K562 (cell line): ENCODE measurements at regions not wholly inside any gene's neighbourhood (a gene's known extent, or its start where the extent isn't known, plus 50 kb on each side); places are given as distances from the start of the nearest gene placed in this dataset.

ENCODE experiments used
- ATAC-seq: fragments of 200-7000 bp; cut with Tn5 transposase; 3 replicates; pipeline ENCODE4 v1.9.1; 2020; ENCODE audit warnings: moderate library complexity
- BruUV-seq: library from RNA; stranded (reverse); fragments of 400-500 nt; replicated peaks from 2 replicates; lab custom pipeline; 2021; lab: Mats Ljungman, UMichigan
- CTCF ChIA-PET: fragments of 300-600 bp; formaldehyde crosslinking; extraction: SDS; loops from one replicate; lab custom pipeline; 2021; ENCODE audit warnings: low intra/inter-chr PET ratio; lab: Yijun Ruan, JAX
- POLR2A ChIA-PET: fragments of 300-600, 350-650 bp; sonication (Branson Sonifier 250); formaldehyde crosslinking; extraction: SDS; loops from one replicate; lab custom pipeline; 2021; ENCODE audit warnings: antibody characterized with exemption, inconsistent platforms; lab: Yijun Ruan, JAX
- DNase-seq, 4 experiments: peaks; one replicate each; pipeline versions ENCODE4 v3.0.0 to v3.0.0-alpha.2; 2011 to 2018; ENCODE audit warnings: low spot score in 3 of 4, mixed read lengths in 3 of 4; ENCODE audit errors: extremely low read depth in 1 of 4
- FAIRE-seq: peaks from 2 replicates; lab custom pipeline; 2011; peaks lifted over from hg19 to GRCh38; lab: Jason Lieb, UNC
- H2AFZ ChIP-seq: 2 replicates; pipeline ENCODE4 v1.6.0; 2011; ENCODE audit warnings: low read depth, low read length, control low read depth, inconsistent platforms
- H3K27ac ChIP-seq: fragments of 200-600 bp; 3 replicates; pipeline ENCODE4 v1.8.0; 2011; ENCODE audit warnings: low read depth, mild to moderate bottlenecking, control low read depth, inconsistent platforms, low read length, moderate library complexity, mixed read lengths; ENCODE audit errors: extremely low read depth
- H3K27me3 ChIP-seq, 2 experiments: fragments of 300-600 bp in 1 of 2; 2 replicates in 1 of 2; 3 replicates in 1 of 2; pipeline versions ENCODE4 v1.6.0 to v1.8.0; 2011; ENCODE audit warnings: inconsistent platforms in 2 of 2, low read length in 2 of 2, mild to moderate bottlenecking in 1 of 2, mixed read lengths in 1 of 2, moderate library complexity in 1 of 2; ENCODE audit not compliant: control insufficient read depth in 2 of 2, insufficient read depth in 2 of 2
- H3K36me3 ChIP-seq: fragments of 300-600 bp; 3 replicates; pipeline ENCODE4 v1.8.0; 2011; ENCODE audit warnings: mild to moderate bottlenecking, low read length, inconsistent platforms; ENCODE audit not compliant: control insufficient read depth, insufficient read depth
- H3K4me1 ChIP-seq, 2 experiments: fragments of 200-600 bp in 1 of 2; replicated peaks in 1 of 2; 2 replicates in 1 of 2; 3 replicates in 1 of 2; pipeline versions ENCODE4 v1.5.1 to v1.8.0; 2011; ENCODE audit warnings: inconsistent platforms in 2 of 2, low read length in 2 of 2, mild to moderate bottlenecking in 1 of 2, mixed read lengths in 1 of 2, moderate library complexity in 1 of 2; ENCODE audit not compliant: control insufficient read depth in 2 of 2, insufficient read depth in 2 of 2
- H3K4me2 ChIP-seq: 2 replicates; pipeline ENCODE4 v1.6.1; 2011; ENCODE audit warnings: low read length, control low read depth, inconsistent platforms, mixed read lengths; ENCODE audit not compliant: insufficient read depth
- H3K4me3 ChIP-seq: fragments of 200-600 bp; sonication (generic), shearing (Covaris generic); 2 replicates; pipeline ENCODE4 v1.5.1; 2016; ENCODE audit warnings: control low read depth, inconsistent platforms
- H3K79me2 ChIP-seq: fragments of 200-600 bp; 3 replicates; pipeline ENCODE4 v1.8.0; 2011; ENCODE audit warnings: low read length, inconsistent platforms; ENCODE audit not compliant: control insufficient read depth, insufficient read depth
- H3K9ac ChIP-seq, 2 experiments: 2 replicates each; pipeline versions ENCODE4 v1.6.0 to v1.6.1; 2011; ENCODE audit warnings: low read depth in 2 of 2, low read length in 2 of 2, control low read depth in 1 of 2, inconsistent platforms in 1 of 2, mild to moderate bottlenecking in 1 of 2, mixed read lengths in 1 of 2; ENCODE audit not compliant: insufficient read depth in 1 of 2
- H3K9me1 ChIP-seq: one replicate; pipeline ENCODE4 v1.6.0; 2011; ENCODE audit warnings: inconsistent platforms, mild to moderate bottlenecking, low read length, moderate library complexity; ENCODE audit not compliant: control insufficient read depth, insufficient read depth
- H3K9me3 ChIP-seq: replicated peaks from 2 replicates; pipeline ENCODE4 v1.5.1; 2011; ENCODE audit warnings: low read depth, low read length, inconsistent platforms; ENCODE audit not compliant: control insufficient read depth, insufficient read depth
- H4K20me1 ChIP-seq: replicated peaks from 2 replicates; pipeline ENCODE4 v1.6.1; 2011; ENCODE audit warnings: low read length, inconsistent platforms, mixed read lengths; ENCODE audit not compliant: control insufficient read depth, insufficient read depth
- E2F4 ChIP-seq: sonication (generic); formaldehyde crosslinking; IDR thresholded peaks from 2 replicates; pipeline ENCODE4 v1.8.0; 2022; ENCODE audit warnings: mild to moderate bottlenecking, low read depth, missing genetic modification reagents
- ESRRA ChIP-seq: fragments of 450-650 bp; IDR thresholded peaks from 2 replicates; pipeline ENCODE4 v1.6.1; 2014; ENCODE audit warnings: low read depth, mild to moderate bottlenecking, moderate library complexity, borderline replicate concordance
- GATAD2B ChIP-seq: fragments of 450-650 bp; IDR thresholded peaks from 2 replicates; pipeline ENCODE4 v1.6.1; 2017; ENCODE audit warnings: mild to moderate bottlenecking, borderline replicate concordance
- MBD1 ChIP-seq: fragments of 250-450 bp; sonication (Bioruptor Pico); IDR thresholded peaks from 2 replicates; pipeline ENCODE4 v1.8.0; 2022; ENCODE audit warnings: inconsistent platforms
- NEUROD1 ChIP-seq: fragments of 150-350 bp; IDR thresholded peaks from 2 replicates; pipeline ENCODE4 v1.6.1; 2014; ENCODE audit warnings: borderline replicate concordance, low read length, low read depth; ENCODE audit not compliant: partially characterized antibody
- PCBP2 ChIP-seq: fragments of 200-400 bp; formaldehyde crosslinking; IDR thresholded peaks from 2 replicates; pipeline ENCODE4 v1.6.1; 2018; ENCODE audit warnings: low read length, low read depth, mild to moderate bottlenecking, moderate library complexity; ENCODE audit not compliant: poor library complexity, severe bottlenecking
- RBM14 ChIP-seq: fragments of 200-400 bp; formaldehyde crosslinking; IDR thresholded peaks from 2 replicates; pipeline ENCODE4 v1.6.1; 2018; ENCODE audit warnings: low read depth, mild to moderate bottlenecking, low read length, moderate library complexity, borderline replicate concordance; ENCODE audit not compliant: insufficient read depth
- SMARCA4 ChIP-seq: fragments of 450-650 bp; IDR thresholded peaks from 2 replicates; pipeline ENCODE4 v1.6.1; 2016
- ZBTB34 ChIP-seq: fragments of 250-450 bp; sonication (Bioruptor Pico); IDR thresholded peaks from 2 replicates; pipeline ENCODE4 v1.8.0; 2021; ENCODE audit warnings: mild to moderate bottlenecking, moderate library complexity
- ZEB2 ChIP-seq: fragments of 450-650 bp; IDR thresholded peaks from 2 replicates; pipeline ENCODE4 v1.6.1; 2016
- ZFX ChIP-seq: sonication (generic); formaldehyde crosslinking; IDR thresholded peaks from 2 replicates; pipeline ENCODE4 v1.8.0; 2022; ENCODE audit warnings: mild to moderate bottlenecking, missing genetic modification reagents, moderate library complexity
- ZNF121 ChIP-seq: sonication (generic); formaldehyde crosslinking; conservative IDR thresholded peaks from 2 replicates; pipeline ENCODE4 v1.8.0; 2022; ENCODE audit warnings: missing genetic modification reagents
- ZNF384 ChIP-seq: IDR thresholded peaks from 2 replicates; pipeline ENCODE4 v1.6.1; 2012; ENCODE audit warnings: low read depth, low read length, improper control_type of control experiment
- ZNF41 ChIP-seq: fragments of 250-450 bp; sonication (Bioruptor Pico); conservative IDR thresholded peaks from 2 replicates; pipeline ENCODE4 v1.4.0; 2020; ENCODE audit warnings: mild to moderate bottlenecking
- ZNF785 ChIP-seq: fragments of 250-450 bp; sonication (Bioruptor Pico); IDR thresholded peaks from 2 replicates; pipeline ENCODE4 v1.4.0; 2020; ENCODE audit warnings: mild to moderate bottlenecking
- WGBS: fragments of 100-300 bp; shearing (Covaris generic); methylation state at CpG from one replicate; pipeline ENCODE4 v1.1.6; 2016; ENCODE audit warnings: low coverage, mixed read lengths; ENCODE audit not compliant: insufficient coverage; ENCODE audit errors: missing lambda C conversion rate; 5-methylcytosine and 5-hydroxymethylcytosine counted together
- in situ Hi-C: fragments of 300-500 bp; cut with MboI; formaldehyde crosslinking; loops from 4 replicates; pipeline ENCODE4 v1.15.0; 2018; ENCODE audit warnings: inconsistent platforms, mixed read lengths
- intact Hi-C: fragments of 100-400 bp; cut with micrococcal nuclease; formaldehyde crosslinking; loops from 2 replicates; pipeline ENCODE4 v1.14.2; 2022
- TF ChIP-seq, protein P1 (sequence below), 2 experiments: fragments of 450-650 bp in 1 of 2; sonication (generic) in 1 of 2; formaldehyde crosslinking in 1 of 2; IDR thresholded peaks in 1 of 2; conservative IDR thresholded peaks in 1 of 2; 2 replicates each; pipeline versions ENCODE4 v1.6.1 to v1.8.1; 2016 to 2023; ENCODE audit warnings: mild to moderate bottlenecking in 2 of 2, moderate library complexity in 2 of 2, inconsistent platforms in 1 of 2, missing genetic modification reagents in 1 of 2

- TF ChIP-seq GATAD2B (no peak), ZNF384 (no peak), MBD1 (CRISPR knock-in tag) (no peak), SMARCA4 (no peak), NEUROD1 (no peak), ZNF121 (CRISPR knock-in tag) (no peak), ZEB2 (no peak), ZBTB34 (CRISPR knock-in tag) (no peak), E2F4 (CRISPR knock-in tag) (no peak), ESRRA (no peak), RBM14 (no peak), ZFX (CRISPR knock-in tag) (no peak), PCBP2 (no peak), ZNF41 (CRISPR knock-in tag) (no peak), ZNF785 (CRISPR knock-in tag) (no peak)
- TF ChIP-seq, protein P1, sequence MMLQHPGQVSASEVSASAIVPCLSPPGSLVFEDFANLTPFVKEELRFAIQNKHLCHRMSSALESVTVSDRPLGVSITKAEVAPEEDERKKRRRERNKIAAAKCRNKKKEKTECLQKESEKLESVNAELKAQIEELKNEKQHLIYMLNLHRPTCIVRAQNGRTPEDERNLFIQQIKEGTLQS (IDR thresholded peaks at IDR 0.05) = no peak
- TF ChIP-seq, protein P1 (CRISPR knock-in tag; conservative IDR thresholded peaks at IDR 0.05) = no peak
- intact Hi-C loops = no loop called here
- Histone ChIP-seq H4K20me1 (no peaks in the 10 kb centered on the region), H3K9ac (no peak overlapping the region), H2AFZ (no peak overlapping the region), H3K36me3 (no peaks in the 10 kb centered on the region), H3K4me2 (no peak overlapping the region), H3K27me3 (peaks cover 9 to 26% of the 10 kb centered on the region in 2 experiments; a peak in 3 of 5 replicates), H3K4me1 (peaks cover 0 to 12% of the 10 kb centered on the region in 2 experiments; a peak in 2 of 5 replicates), H3K9me3 (no peaks in the 10 kb centered on the region), H3K27ac (no peak overlapping the region), H3K9me1 (no peaks in the 10 kb centered on the region), H3K4me3 (no peak overlapping the region), H3K79me2 (no peaks in the 10 kb centered on the region)
- POLR2A ChIA-PET = no interaction called here
- 2% methylated on average over 7 of the region's 7 CpGs for WGBS
- CTCF ChIA-PET = no interaction called here
- no peak for DNase-seq
- no TSS peak for BruUV-seq
- in situ Hi-C loops = no loop called here
- FAIRE-seq = no peak
- no peak for ATAC-seq
Observed at GRCh38 chr9:110047232-110047954, 160.6 kb downstream of the C9orf152 start.
